Stimulated activated CD4-positive, alpha-beta T cell treated with anti-CD3 and anti-CD28 coated beads, Interleukin-4, amount 100 ng/mL, for 24 hours (primary cell): ENCODE measurements at regions not wholly inside any gene's neighbourhood (a gene's known extent, or its start where the extent isn't known, plus 50 kb on each side); places are given as distances from the start of the nearest gene placed in this dataset.
"Not testable (repeated sequence)": the region's sequence is repeated elsewhere in the genome, so short reads cannot be mapped to it uniquely, and the experiment has no call there.

ENCODE experiments used
- DNase-seq: peaks from one replicate; pipeline ENCODE4 v3.0.0-alpha.2; 2020

GRCh38 chr11:116666673-116667249 lies 106.0 kb downstream of the BUD13 start:
- DNase-seq: not testable (repeated sequence)

- DNase-seq: no peak
Measured at GRCh38 chr11:116665523-116665922, 107.3 kb downstream of the BUD13 start.

- DNase-seq: no peak
Measured at GRCh38 chr11:116661056-116661455, 111.7 kb downstream of the BUD13 start.

GRCh38 chr11:116660011-116660410 lies 112.8 kb downstream of the BUD13 start:
- no peak for DNase-seq

GRCh38 chr11:116658876-116659535 lies 113.8 kb downstream of the BUD13 start:
- no peak for DNase-seq

GRCh38 chr11:116657842-116658825 lies 114.7 kb downstream of the BUD13 start:
- no peak for DNase-seq

GRCh38 chr11:116656011-116656410 lies 116.8 kb downstream of the BUD13 start:
- DNase-seq: no peak

GRCh38 chr11:116654526-116654925 lies 118.3 kb downstream of the BUD13 start:
- DNase-seq: no peak

- DNase-seq: no peak
Measured at GRCh38 chr11:116653206-116653605, 119.6 kb downstream of the BUD13 start.

GRCh38 chr11:116651737-116652237 lies 121.0 kb downstream of the BUD13 start:
- no peak for DNase-seq

- DNase-seq: no peak
Measured at GRCh38 chr11:116651098-116651736, 121.6 kb downstream of the BUD13 start.

GRCh38 chr11:116650052-116650451 lies 122.7 kb downstream of the BUD13 start:
- DNase-seq: no peak

GRCh38 chr11:116649268-116649667 lies 123.5 kb downstream of the BUD13 start:
- DNase-seq: no peak

- DNase-seq: no peak
Measured at GRCh38 chr11:116648247-116649174, 124.3 kb downstream of the BUD13 start.

- no peak for DNase-seq
Measured at GRCh38 chr11:116647305-116648080, 125.3 kb downstream of the BUD13 start.

- DNase-seq: no peak
Measured at GRCh38 chr11:116646191-116646590, 126.6 kb downstream of the BUD13 start.

- no peak for DNase-seq
Measured at GRCh38 chr11:116644941-116645305, 127.9 kb downstream of the BUD13 start.

GRCh38 chr11:116644201-116644940 lies 128.4 kb downstream of the BUD13 start:
- no peak for DNase-seq

GRCh38 chr11:116643521-116643920 lies 129.3 kb downstream of the BUD13 start:
- DNase-seq: no peak

- no peak for DNase-seq
Measured at GRCh38 chr11:116642902-116643301, 129.9 kb downstream of the BUD13 start.
